CD4-positive, alpha-beta T cell (primary cell): ENCODE measurements at regions not wholly inside any gene's neighbourhood (a gene's known extent, or its start where the extent isn't known, plus 50 kb on each side); places are given as distances from the start of the nearest gene placed in this dataset.

ENCODE experiments used
- ATAC-seq: fragments of 200-7000 bp; cut with Tn5 transposase; one replicate; pipeline ENCODE4 v1.10.0; 2022; ENCODE audit warnings: mild to moderate bottlenecking; ENCODE audit not compliant: poor library complexity
- CTCF ChIA-PET: fragments of 350-600 bp; sonication (Branson Sonifier 250); formaldehyde crosslinking; loops from one replicate; lab custom pipeline; 2021; ENCODE audit warnings: antibody characterized with exemption, inconsistent platforms; lab: Charles Lee
- POLR2A ChIA-PET: fragments of 350-600 bp; sonication (Branson Sonifier 250); formaldehyde crosslinking; loops from one replicate; lab custom pipeline; 2021; ENCODE audit warnings: antibody characterized with exemption, inconsistent platforms; lab: Charles Lee
- DNase-seq, 14 experiments: peaks; one replicate each; pipeline ENCODE4 v3.0.0-alpha.2; 2013 to 2020; ENCODE audit warnings: mixed read lengths in 2 of 14
- H3K27ac ChIP-seq, 2 donors: one replicate each; pipeline versions ENCODE4 v1.5.1 to v1.7.0; 2013; ENCODE audit warnings: low read length in 2 of 2, low read depth in 1 of 2, mild to moderate bottlenecking in 1 of 2
- H3K27me3 ChIP-seq, 2 experiments: 1 replicate in 1 of 2; 2 replicates in 1 of 2; pipeline versions ENCODE4 v1.6.1 to v1.7.0; 2013; ENCODE audit warnings: low read length in 2 of 2, control low read depth in 1 of 2, mild to moderate bottlenecking in 1 of 2, moderate library complexity in 1 of 2; ENCODE audit not compliant: insufficient read depth in 2 of 2, control insufficient read depth in 1 of 2
- H3K36me3 ChIP-seq: one replicate; pipeline ENCODE4 v1.6.1; 2013; ENCODE audit warnings: low read length, control low read depth; ENCODE audit not compliant: insufficient read depth
- H3K4me1 ChIP-seq: one replicate; pipeline ENCODE4 v1.6.1; 2013; ENCODE audit warnings: low read length, control low read depth; ENCODE audit not compliant: insufficient read depth
- H3K4me3 ChIP-seq: one replicate; pipeline ENCODE4 v1.5.1; 2013; ENCODE audit warnings: mild to moderate bottlenecking, low read length, moderate library complexity
- H3K9me3 ChIP-seq, 2 experiments: 1 replicate in 1 of 2; 2 replicates in 1 of 2; pipeline versions ENCODE4 v1.6.1 to v1.7.0; 2013; ENCODE audit warnings: low read length in 2 of 2, mild to moderate bottlenecking in 2 of 2, control low read depth in 1 of 2, moderate library complexity in 1 of 2; ENCODE audit not compliant: control insufficient read depth in 1 of 2, insufficient read depth in 1 of 2
- H3K27ac Mint-ChIP-seq: one replicate; pipeline ENCODE4 v1.8.0; 2020; ENCODE audit warnings: mixed read lengths
- H3K27me3 Mint-ChIP-seq: one replicate; pipeline ENCODE4 v1.8.0; 2021; ENCODE audit warnings: mixed read lengths
- H3K36me3 Mint-ChIP-seq: one replicate; pipeline ENCODE4 v1.8.0; 2021; ENCODE audit warnings: low read depth, mixed read lengths
- H3K4me1 Mint-ChIP-seq: one replicate; pipeline ENCODE4 v1.8.0; 2021; ENCODE audit warnings: low read depth, mixed read lengths
- H3K4me3 Mint-ChIP-seq: one replicate; pipeline ENCODE4 v1.8.0; 2020; ENCODE audit warnings: mild to moderate bottlenecking, mixed read lengths
- H3K9me3 Mint-ChIP-seq: one replicate; pipeline ENCODE4 v1.8.0; 2020; ENCODE audit warnings: mixed read lengths
- intact Hi-C, 2 experiments: fragments of 100-400 bp; cut with DNase I in 1 of 2; cut with micrococcal nuclease in 1 of 2; formaldehyde crosslinking; loops; one replicate each; pipeline versions ENCODE4 v1.15.1 to v1.9.0; 2023 to 2025; cut with DNase I, micrococcal nuclease
- TF ChIP-seq, protein P1 (sequence below): fragments of 200-600 bp; IDR thresholded peaks from one replicate; pipeline ENCODE4 v1.8.0; 2022; ENCODE audit warnings: antibody characterized with exemption, mild to moderate bottlenecking

DNA sequence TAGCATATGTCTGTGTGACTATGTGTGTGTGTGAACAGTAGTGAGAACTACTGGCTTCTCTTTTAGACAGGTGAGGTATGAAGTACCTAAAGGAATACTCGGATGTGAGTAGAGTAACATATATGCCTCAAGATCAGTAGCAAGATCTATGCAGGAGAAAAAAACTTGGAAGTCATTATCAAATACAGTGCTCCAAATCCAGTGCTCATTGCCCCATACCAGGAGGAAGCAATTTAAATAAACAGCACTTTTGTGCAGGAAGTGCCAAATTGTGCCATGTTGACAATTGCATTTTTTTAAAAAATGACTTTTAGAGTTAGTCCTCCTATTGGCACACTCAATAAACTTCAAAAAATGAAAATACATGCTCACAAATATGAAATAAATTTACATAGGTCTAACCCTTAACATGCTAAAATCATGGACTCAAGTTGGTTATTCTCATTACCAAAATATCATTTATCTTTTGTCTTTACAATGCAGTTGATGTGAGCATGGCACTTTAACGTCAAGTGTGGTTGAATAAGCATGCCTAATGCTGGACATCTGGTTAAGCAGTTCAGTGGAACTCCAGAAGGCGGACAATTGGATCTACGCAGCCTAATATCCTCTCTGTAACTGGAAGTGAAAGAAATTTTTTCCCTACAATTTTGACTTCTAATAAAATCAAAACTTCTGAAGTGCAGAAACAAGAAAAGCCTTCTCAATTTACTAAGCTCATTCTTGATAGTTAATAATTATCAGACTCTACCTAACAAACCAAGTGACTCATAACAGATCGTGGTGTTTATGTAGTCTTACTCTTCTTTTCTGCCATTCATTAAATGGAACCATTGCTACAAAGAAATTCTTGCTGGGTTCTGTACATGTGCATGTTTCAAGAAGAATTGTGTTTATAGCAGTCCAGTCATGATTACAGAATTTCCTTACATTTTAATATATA lies 195.2 kb downstream of the MDFIC start:
- Mint-ChIP-seq H3K4me3 (no peak overlapping the region), H3K36me3 (no peaks in the 10 kb centered on the region), H3K27ac (no peak overlapping the region), H3K4me1 (peaks cover under 1% of the 10 kb centered on the region), H3K9me3 (no peaks in the 10 kb centered on the region), H3K27me3 (no peaks in the 10 kb centered on the region)
- no peak for ATAC-seq
- no peaks in the 10 kb centered on the region for H3K36me3 ChIP-seq
- H3K4me3 ChIP-seq: no peak overlapping the region
- intact Hi-C loops: no loop called here
- no peaks in the 10 kb centered on the region for H3K27me3 ChIP-seq
- no peak for DNase-seq
- H3K4me1 ChIP-seq: no peaks in the 10 kb centered on the region
- H3K9me3 ChIP-seq: no peaks in the 10 kb centered on the region
- TF ChIP-seq, protein P1, sequence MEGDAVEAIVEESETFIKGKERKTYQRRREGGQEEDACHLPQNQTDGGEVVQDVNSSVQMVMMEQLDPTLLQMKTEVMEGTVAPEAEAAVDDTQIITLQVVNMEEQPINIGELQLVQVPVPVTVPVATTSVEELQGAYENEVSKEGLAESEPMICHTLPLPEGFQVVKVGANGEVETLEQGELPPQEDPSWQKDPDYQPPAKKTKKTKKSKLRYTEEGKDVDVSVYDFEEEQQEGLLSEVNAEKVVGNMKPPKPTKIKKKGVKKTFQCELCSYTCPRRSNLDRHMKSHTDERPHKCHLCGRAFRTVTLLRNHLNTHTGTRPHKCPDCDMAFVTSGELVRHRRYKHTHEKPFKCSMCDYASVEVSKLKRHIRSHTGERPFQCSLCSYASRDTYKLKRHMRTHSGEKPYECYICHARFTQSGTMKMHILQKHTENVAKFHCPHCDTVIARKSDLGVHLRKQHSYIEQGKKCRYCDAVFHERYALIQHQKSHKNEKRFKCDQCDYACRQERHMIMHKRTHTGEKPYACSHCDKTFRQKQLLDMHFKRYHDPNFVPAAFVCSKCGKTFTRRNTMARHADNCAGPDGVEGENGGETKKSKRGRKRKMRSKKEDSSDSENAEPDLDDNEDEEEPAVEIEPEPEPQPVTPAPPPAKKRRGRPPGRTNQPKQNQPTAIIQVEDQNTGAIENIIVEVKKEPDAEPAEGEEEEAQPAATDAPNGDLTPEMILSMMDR: no peak
- CTCF ChIA-PET: no interaction called here
- POLR2A ChIA-PET: no interaction called here
- no peak overlapping the region for H3K27ac ChIP-seq

DNA sequence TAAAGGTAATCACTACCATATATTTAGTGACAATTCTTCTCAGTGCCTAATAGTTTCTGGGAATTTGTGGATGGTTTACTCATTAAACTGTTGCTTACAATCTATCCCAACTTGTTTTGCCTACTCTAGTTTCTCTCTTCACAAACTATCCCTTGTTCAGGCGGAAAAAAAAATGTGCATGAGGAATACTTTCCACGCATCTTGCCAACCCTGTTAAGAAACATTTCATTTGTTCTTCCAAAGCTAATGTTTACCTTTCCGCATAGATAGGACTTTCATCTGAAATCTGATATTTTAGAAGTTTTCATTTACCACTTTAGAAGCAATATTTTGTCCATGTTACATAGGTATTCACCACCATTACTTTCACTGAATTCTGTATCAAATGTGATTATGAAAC lies 191.9 kb downstream of the MDFIC start:
- DNase-seq: no peak
- Histone ChIP-seq H3K4me3 (no peak overlapping the region), H3K36me3 (no peaks in the 10 kb centered on the region), H3K27ac (no peak overlapping the region), H3K27me3 (no peaks in the 10 kb centered on the region), H3K4me1 (no peaks in the 10 kb centered on the region), H3K9me3 (no peaks in the 10 kb centered on the region)
- Mint-ChIP-seq H3K9me3 (no peaks in the 10 kb centered on the region), H3K36me3 (no peaks in the 10 kb centered on the region), H3K4me3 (no peak overlapping the region), H3K27ac (no peak overlapping the region), H3K27me3 (no peaks in the 10 kb centered on the region), H3K4me1 (no peaks in the 10 kb centered on the region)
- intact Hi-C loops: no loop called here
- CTCF ChIA-PET: no interaction called here
- TF ChIP-seq, protein P1: no peak
- ATAC-seq: no peak
- POLR2A ChIA-PET: no interaction called here

DNA sequence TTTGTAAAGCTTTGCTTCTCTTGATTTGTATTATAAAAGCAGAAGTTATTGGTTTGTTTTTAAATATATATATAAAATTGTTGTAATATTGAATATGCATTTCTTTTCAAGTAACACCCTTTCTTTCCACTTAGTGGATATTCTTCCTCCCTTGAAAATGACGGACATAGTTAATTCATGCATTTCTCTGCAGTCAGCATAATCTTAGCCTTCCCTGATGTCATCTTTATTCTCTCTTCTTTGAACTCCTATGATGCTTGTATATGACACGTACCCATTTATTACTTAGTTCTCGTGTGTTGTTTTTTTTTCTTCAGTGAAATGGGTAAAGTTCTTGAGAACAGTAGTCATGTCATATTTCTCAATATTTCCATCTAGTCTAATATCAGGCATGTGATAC lies 191.2 kb downstream of the MDFIC start:
- Histone ChIP-seq H3K27ac (no peak overlapping the region), H3K4me1 (no peaks in the 10 kb centered on the region), H3K27me3 (no peaks in the 10 kb centered on the region), H3K9me3 (no peaks in the 10 kb centered on the region), H3K4me3 (no peak overlapping the region), H3K36me3 (no peaks in the 10 kb centered on the region)
- intact Hi-C loops: no loop called here
- no peak for DNase-seq
- ChIA-PET POLR2A (no interaction called here), CTCF (no interaction called here)
- H3K9me3 Mint-ChIP-seq: no peaks in the 10 kb centered on the region
- H3K27ac Mint-ChIP-seq: no peak overlapping the region
- H3K4me3 Mint-ChIP-seq: no peak overlapping the region
- H3K27me3 Mint-ChIP-seq: no peaks in the 10 kb centered on the region
- H3K36me3 Mint-ChIP-seq: no peaks in the 10 kb centered on the region
- no peaks in the 10 kb centered on the region for H3K4me1 Mint-ChIP-seq
- TF ChIP-seq, protein P1: no peak
- ATAC-seq: no peak
